Activated CD8-positive, alpha-beta T cell treated with anti-CD3 and anti-CD28 coated beads for 36 hours (primary cell): ENCODE measurements at regions not wholly inside any gene's neighbourhood (a gene's known extent, or its start where the extent isn't known, plus 50 kb on each side); places are given as distances from the start of the nearest gene placed in this dataset.

Experiments used
- ATAC-seq: fragments of 200-7000 bp; cut with Tn5 transposase; one replicate; pipeline ENCODE4 v1.10.0; 2021; ENCODE audit warnings: mild to moderate bottlenecking, moderate library complexity
- CTCF ChIA-PET: fragments of 350-600 bp; sonication (Branson Sonifier 250); formaldehyde crosslinking; loops from one replicate; lab custom pipeline; 2021; ENCODE audit warnings: antibody characterized with exemption; lab: Charles Lee
- POLR2A ChIA-PET: fragments of 350-600 bp; sonication (Branson Sonifier 250); formaldehyde crosslinking; loops from one replicate; lab custom pipeline; 2021; ENCODE audit warnings: antibody characterized with exemption; lab: Charles Lee
- DNase-seq: peaks from one replicate; pipeline ENCODE4 v3.0.0-alpha.2; 2020
- H3K27ac Mint-ChIP-seq: one replicate; pipeline ENCODE4 v1.8.0; 2021; ENCODE audit warnings: mild to moderate bottlenecking, mixed read lengths
- H3K27me3 Mint-ChIP-seq: one replicate; pipeline ENCODE4 v1.8.0; 2021; ENCODE audit warnings: mixed read lengths
- H3K36me3 Mint-ChIP-seq: one replicate; pipeline ENCODE4 v1.8.0; 2021; ENCODE audit warnings: low read depth, mixed read lengths
- H3K4me1 Mint-ChIP-seq: one replicate; pipeline ENCODE4 v1.8.0; 2021; ENCODE audit warnings: low read depth, mixed read lengths
- H3K4me3 Mint-ChIP-seq: one replicate; pipeline ENCODE4 v1.8.0; 2021; ENCODE audit warnings: mild to moderate bottlenecking, moderate library complexity, mixed read lengths
- H3K9me3 Mint-ChIP-seq: one replicate; pipeline ENCODE4 v1.8.0; 2021; ENCODE audit warnings: mixed read lengths
- intact Hi-C: fragments of 100-400 bp; cut with micrococcal nuclease; formaldehyde crosslinking; loops from one replicate; pipeline ENCODE4 v1.10.0; 2022
- TF ChIP-seq, protein P1 (sequence below): fragments of 200-600 bp; IDR thresholded peaks from one replicate; pipeline ENCODE4 v1.8.0; 2022; ENCODE audit warnings: antibody characterized with exemption, mild to moderate bottlenecking

DNA sequence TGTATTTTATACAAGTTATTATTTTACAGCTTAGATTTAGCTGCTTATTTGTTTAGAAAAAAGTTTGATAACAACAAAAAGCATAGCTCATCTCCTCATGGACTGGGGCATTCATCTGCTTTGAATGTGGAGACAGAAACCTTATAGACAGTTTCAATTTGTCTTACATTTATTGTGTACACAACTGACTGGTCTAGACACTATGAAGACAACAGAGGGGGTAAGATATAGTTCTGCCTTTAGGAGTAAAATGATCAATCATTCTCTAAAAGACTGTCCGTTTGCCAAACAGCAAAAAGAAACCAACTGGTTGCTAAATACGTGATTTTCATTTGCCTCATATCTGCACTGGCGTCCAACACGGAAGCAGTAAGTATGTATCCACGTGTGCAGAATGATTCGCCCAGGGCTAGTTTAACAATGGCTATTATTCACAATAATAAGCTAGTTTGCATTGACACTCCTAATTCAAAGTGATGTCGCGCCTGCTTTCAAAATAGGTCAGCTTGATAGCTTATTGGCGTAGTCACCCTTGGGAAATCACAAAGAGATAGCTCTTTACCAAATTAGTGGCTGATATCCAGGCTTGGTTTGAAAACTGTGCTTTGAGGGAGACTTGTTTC lies 153.6 kb downstream of the BMP2 start:
- no peak for ATAC-seq
- POLR2A ChIA-PET = no interaction called here
- Mint-ChIP-seq H3K27me3 (no peaks in the 10 kb centered on the region), H3K9me3 (peaks cover 3% of the 10 kb centered on the region), H3K4me3 (no peak overlapping the region), H3K27ac (no peak overlapping the region), H3K4me1 (no peaks in the 10 kb centered on the region), H3K36me3 (no peaks in the 10 kb centered on the region)
- CTCF ChIA-PET = no interaction called here
- intact Hi-C loops = no loop called here
- TF ChIP-seq, protein P1, sequence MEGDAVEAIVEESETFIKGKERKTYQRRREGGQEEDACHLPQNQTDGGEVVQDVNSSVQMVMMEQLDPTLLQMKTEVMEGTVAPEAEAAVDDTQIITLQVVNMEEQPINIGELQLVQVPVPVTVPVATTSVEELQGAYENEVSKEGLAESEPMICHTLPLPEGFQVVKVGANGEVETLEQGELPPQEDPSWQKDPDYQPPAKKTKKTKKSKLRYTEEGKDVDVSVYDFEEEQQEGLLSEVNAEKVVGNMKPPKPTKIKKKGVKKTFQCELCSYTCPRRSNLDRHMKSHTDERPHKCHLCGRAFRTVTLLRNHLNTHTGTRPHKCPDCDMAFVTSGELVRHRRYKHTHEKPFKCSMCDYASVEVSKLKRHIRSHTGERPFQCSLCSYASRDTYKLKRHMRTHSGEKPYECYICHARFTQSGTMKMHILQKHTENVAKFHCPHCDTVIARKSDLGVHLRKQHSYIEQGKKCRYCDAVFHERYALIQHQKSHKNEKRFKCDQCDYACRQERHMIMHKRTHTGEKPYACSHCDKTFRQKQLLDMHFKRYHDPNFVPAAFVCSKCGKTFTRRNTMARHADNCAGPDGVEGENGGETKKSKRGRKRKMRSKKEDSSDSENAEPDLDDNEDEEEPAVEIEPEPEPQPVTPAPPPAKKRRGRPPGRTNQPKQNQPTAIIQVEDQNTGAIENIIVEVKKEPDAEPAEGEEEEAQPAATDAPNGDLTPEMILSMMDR = no peak
- DNase-seq = no peak

DNA sequence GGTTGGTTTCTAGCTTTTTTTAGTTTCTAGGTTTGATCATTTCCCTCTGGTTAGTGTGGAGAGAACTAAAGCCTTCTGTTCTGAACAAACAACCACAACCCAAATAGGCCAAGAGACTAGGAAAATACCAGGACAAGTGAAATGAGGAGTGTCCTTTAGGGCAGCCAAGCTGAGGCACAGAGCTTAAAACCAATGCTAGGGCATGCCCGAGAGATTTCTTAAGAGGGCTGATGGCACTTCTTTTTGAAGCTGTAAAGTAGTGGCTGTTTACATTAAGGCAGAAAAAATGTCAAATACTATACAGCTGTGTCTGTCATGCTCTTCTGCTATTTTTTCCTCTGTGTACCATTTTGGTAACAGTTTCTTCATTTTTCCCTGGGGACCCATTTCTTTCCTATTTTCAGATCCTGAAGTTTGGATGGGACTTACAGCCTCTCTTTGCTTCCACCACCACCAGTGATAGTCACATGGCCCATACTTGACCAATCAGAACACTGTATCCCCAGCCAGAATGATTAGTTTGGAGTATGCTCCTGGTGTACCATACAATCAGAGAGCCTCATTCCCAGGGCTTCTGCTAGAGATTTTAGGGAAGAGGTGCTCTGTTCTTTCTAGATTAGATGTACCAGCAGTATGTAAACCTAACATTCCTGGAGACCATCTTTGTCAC lies 154.4 kb downstream of the BMP2 start:
- no peak for DNase-seq
- no peak overlapping the region for H3K27ac Mint-ChIP-seq
- H3K4me1 Mint-ChIP-seq = no peaks in the 10 kb centered on the region
- TF ChIP-seq, protein P1 = no peak
- H3K36me3 Mint-ChIP-seq = no peaks in the 10 kb centered on the region
- ChIA-PET POLR2A (no interaction called here), CTCF (no interaction called here)
- H3K9me3 Mint-ChIP-seq = peaks cover 4% of the 10 kb centered on the region
- H3K4me3 Mint-ChIP-seq = no peak overlapping the region
- no peaks in the 10 kb centered on the region for H3K27me3 Mint-ChIP-seq
- intact Hi-C loops = no loop called here
- no peak for ATAC-seq

DNA sequence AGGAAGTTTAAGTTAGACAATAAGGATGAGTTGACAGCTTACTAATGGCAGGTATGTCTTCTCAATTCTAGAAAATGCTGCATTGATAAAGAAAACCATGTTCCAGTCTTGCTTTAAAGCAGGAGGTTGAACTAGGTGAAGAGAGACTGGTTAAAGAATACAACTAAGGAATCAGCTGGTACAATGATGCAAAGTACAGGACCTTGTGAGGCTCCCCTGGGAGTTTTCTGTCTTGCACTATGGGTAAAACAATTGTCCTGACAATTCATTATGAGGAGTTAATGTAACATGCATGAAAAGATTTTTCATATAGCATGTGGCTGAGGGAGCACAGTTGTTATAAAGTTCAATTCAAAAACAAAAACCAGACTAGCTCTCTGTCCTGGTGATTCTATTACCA lies 157.2 kb downstream of the BMP2 start:
- H3K4me3 Mint-ChIP-seq = no peak overlapping the region
- H3K4me1 Mint-ChIP-seq = no peaks in the 10 kb centered on the region
- no peak overlapping the region for H3K27ac Mint-ChIP-seq
- CTCF ChIA-PET = no interaction called here
- POLR2A ChIA-PET = no interaction called here
- TF ChIP-seq, protein P1 = no peak
- ATAC-seq (no peak), DNase-seq (no peak)
- intact Hi-C loops = no loop called here
- H3K36me3 Mint-ChIP-seq = no peaks in the 10 kb centered on the region
- H3K9me3 Mint-ChIP-seq = peaks cover 4% of the 10 kb centered on the region
- no peaks in the 10 kb centered on the region for H3K27me3 Mint-ChIP-seq

DNA sequence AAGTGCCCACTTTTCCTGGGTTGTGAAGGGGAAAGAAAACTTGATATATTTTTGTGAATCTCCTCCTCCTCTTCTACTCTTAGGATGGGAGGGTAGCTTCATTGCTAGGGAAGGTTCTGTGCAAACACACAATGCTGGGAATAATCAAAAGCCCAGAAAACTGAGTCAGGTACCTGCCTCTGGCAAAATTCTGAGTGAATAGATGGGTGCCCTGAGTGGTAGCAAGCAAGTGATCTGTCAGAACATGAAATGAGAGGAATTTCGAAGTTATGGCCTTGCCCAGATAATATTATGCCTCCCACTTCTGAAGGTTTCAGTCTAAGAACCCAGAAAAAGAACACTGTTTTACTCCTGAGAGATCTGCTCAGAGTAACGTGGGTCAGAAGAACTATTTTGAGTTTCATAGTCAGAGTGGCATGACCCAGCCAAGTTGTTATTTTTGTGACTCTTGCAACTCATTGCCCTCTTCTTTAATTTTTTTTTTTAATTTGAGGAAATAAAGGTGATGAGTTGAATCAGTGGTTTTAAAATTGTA lies 158.3 kb downstream of the BMP2 start:
- no peak for ATAC-seq
- Mint-ChIP-seq H3K4me3 (no peak overlapping the region), H3K4me1 (no peaks in the 10 kb centered on the region), H3K36me3 (no peaks in the 10 kb centered on the region), H3K27me3 (no peaks in the 10 kb centered on the region), H3K9me3 (peaks cover 4% of the 10 kb centered on the region), H3K27ac (no peak overlapping the region)
- no peak for DNase-seq
- POLR2A ChIA-PET = no interaction called here
- intact Hi-C loops = no loop called here
- CTCF ChIA-PET = no interaction called here
- TF ChIP-seq, protein P1 = no peak

DNA sequence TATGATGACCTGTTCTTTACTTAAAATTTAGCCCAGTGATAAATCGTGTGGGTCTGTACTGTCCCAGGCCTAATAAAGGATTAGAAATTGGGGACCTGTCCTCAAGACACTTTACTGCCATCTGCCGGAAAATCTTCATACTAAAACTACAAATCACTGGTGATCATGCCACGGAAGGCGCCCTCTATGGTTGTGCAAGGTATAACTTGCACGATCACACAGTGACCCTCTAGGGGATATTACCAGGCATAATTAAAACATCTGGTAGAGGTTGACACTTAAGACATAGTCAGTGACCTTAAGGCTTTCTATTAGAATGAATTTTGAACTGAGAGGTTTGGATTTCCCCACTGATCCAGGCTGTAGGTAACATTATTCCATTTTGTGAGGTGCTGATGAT lies 172.6 kb downstream of the BMP2 start:
- ChIA-PET POLR2A (no interaction called here), CTCF (no interaction called here)
- TF ChIP-seq, protein P1 = no peak
- no peaks in the 10 kb centered on the region for H3K4me1 Mint-ChIP-seq
- intact Hi-C loops = no loop called here
- no peaks in the 10 kb centered on the region for H3K36me3 Mint-ChIP-seq
- H3K9me3 Mint-ChIP-seq = peaks cover 7% of the 10 kb centered on the region
- DNase-seq = no peak
- H3K4me3 Mint-ChIP-seq = no peak overlapping the region
- ATAC-seq = no peak
- no peaks in the 10 kb centered on the region for H3K27me3 Mint-ChIP-seq
- H3K27ac Mint-ChIP-seq = no peak overlapping the region
